SK-N-SH treated with all-trans-retinoic acid at 6 μM for 48 hours (cell line): ENCODE measurements at regions not wholly inside any gene's neighbourhood (a gene's known extent, or its start where the extent isn't known, plus 50 kb on each side); places are given as distances from the start of the nearest gene placed in this dataset.

Experiments used
- ARNTL ChIP-seq: fragments of 450-650 bp; formaldehyde crosslinking; IDR thresholded peaks from 2 replicates; pipeline ENCODE4 v1.5.0; 2020; ENCODE audit warnings: low read depth, mild to moderate bottlenecking, moderate library complexity, borderline replicate concordance
- BACH2 ChIP-seq: fragments of 250-450 bp; sonication (Bioruptor Pico); IDR thresholded peaks from 2 replicates; pipeline ENCODE4 v1.9.0; 2021; ENCODE audit warnings: mild to moderate bottlenecking, borderline replicate concordance
- CREB5 ChIP-seq: fragments of 250-450 bp; sonication (Bioruptor Pico); IDR thresholded peaks from 2 replicates; pipeline ENCODE4 v1.5.1; 2020; ENCODE audit warnings: low read depth, mild to moderate bottlenecking, moderate library complexity
- CSRNP3 ChIP-seq: fragments of 250-450 bp; sonication (Bioruptor Pico); IDR thresholded peaks from 2 replicates; pipeline ENCODE4 v1.5.1; 2021; ENCODE audit warnings: mild to moderate bottlenecking, moderate library complexity
- ESRRG ChIP-seq: fragments of 250-450 bp; sonication (Bioruptor Pico); IDR thresholded peaks from 2 replicates; pipeline ENCODE4 v1.6.1; 2021; ENCODE audit warnings: mild to moderate bottlenecking
- GLIS3 ChIP-seq: fragments of 250-450 bp; sonication (Bioruptor Pico); IDR thresholded peaks from 2 replicates; pipeline ENCODE4 v1.5.0; 2020; ENCODE audit warnings: mild to moderate bottlenecking, moderate library complexity
- PATZ1 ChIP-seq: fragments of 250-450 bp; sonication (Bioruptor Pico); IDR thresholded peaks from 2 replicates; pipeline ENCODE4 v1.8.0; 2020; ENCODE audit warnings: mild to moderate bottlenecking, moderate library complexity, borderline replicate concordance
- RARB ChIP-seq: fragments of 250-450 bp; sonication (Bioruptor Pico); IDR thresholded peaks from 2 replicates; pipeline ENCODE4 v1.8.0; 2021; ENCODE audit warnings: mild to moderate bottlenecking, moderate library complexity
- SNAI2 ChIP-seq: fragments of 250-450 bp; sonication (Bioruptor Pico); IDR thresholded peaks from 2 replicates; pipeline ENCODE4 v1.5.0; 2020; ENCODE audit warnings: mild to moderate bottlenecking, moderate library complexity
- TOX ChIP-seq: fragments of 250-450 bp; sonication (Bioruptor Pico); IDR thresholded peaks from 2 replicates; pipeline ENCODE4 v1.8.0; 2021; ENCODE audit warnings: mild to moderate bottlenecking, moderate library complexity, borderline replicate concordance
- ZFP3 ChIP-seq: fragments of 250-450 bp; sonication (Bioruptor Pico); IDR thresholded peaks from 2 replicates; pipeline ENCODE4 v1.5.0; 2020; ENCODE audit warnings: mild to moderate bottlenecking, moderate library complexity
- ZFP30 ChIP-seq: fragments of 450-650 bp; formaldehyde crosslinking; IDR thresholded peaks from 2 replicates; pipeline ENCODE4 v1.5.0; 2022; ENCODE audit warnings: mild to moderate bottlenecking, moderate library complexity
- ZNF70 ChIP-seq: fragments of 450-650 bp; formaldehyde crosslinking; IDR thresholded peaks from 2 replicates; pipeline ENCODE4 v1.5.0; 2020; ENCODE audit warnings: mild to moderate bottlenecking, moderate library complexity
- ZNF8 ChIP-seq: fragments of 450-650 bp; formaldehyde crosslinking; IDR thresholded peaks from 2 replicates; pipeline ENCODE4 v1.5.0; 2020; ENCODE audit warnings: mild to moderate bottlenecking, moderate library complexity

- TF ChIP-seq ZNF8, result no peak
- TF ChIP-seq CSRNP3 (CRISPR knock-in tag), result no peak
- TF ChIP-seq RARB (CRISPR knock-in tag), result no peak
- no peak for TF ChIP-seq ESRRG (CRISPR knock-in tag)
- TF ChIP-seq CREB5 (CRISPR knock-in tag), result no peak
- no peak for TF ChIP-seq ARNTL
- TF ChIP-seq GLIS3 (CRISPR knock-in tag), result no peak
- TF ChIP-seq PATZ1 (CRISPR knock-in tag), result no peak
- TF ChIP-seq BACH2, result no peak
- no peak for TF ChIP-seq ZFP30 (CRISPR knock-in tag)
- no peak for TF ChIP-seq ZNF70 (CRISPR knock-in tag)
- no peak for TF ChIP-seq SNAI2
- no peak for TF ChIP-seq ZFP3 (CRISPR knock-in tag)
- no peak for TF ChIP-seq TOX (CRISPR knock-in tag)
These were observed 209.5 kb downstream of the ASCL1 start for GRCh38 chr12:103166949-103167348.
